K562 (cell line): ENCODE measurements at regions not wholly inside any gene's neighbourhood (a gene's known extent, or its start where the extent isn't known, plus 50 kb on each side); places are given as distances from the start of the nearest gene placed in this dataset.

Source experiments
- MYC ChIP-seq, 2 experiments: fragments of 250-450 bp in 1 of 2; sonication (Bioruptor Pico) in 1 of 2; IDR thresholded peaks; 2 replicates each; pipeline versions ENCODE4 v1.5.1 to v1.6.1; 2012 to 2021; ENCODE audit warnings: low read depth in 2 of 2, borderline replicate concordance in 1 of 2, improper control_type of control experiment in 1 of 2, low read length in 1 of 2, mild to moderate bottlenecking in 1 of 2, moderate library complexity in 1 of 2
- NFE2L1 ChIP-seq: fragments of 450-650 bp; IDR thresholded peaks from 2 replicates; pipeline ENCODE4 v1.6.1; 2016; ENCODE audit warnings: missing genetic modification characterization, low read depth, mild to moderate bottlenecking, missing compliant biosample characterization, moderate library complexity, borderline replicate concordance
- POLR2A ChIP-seq: fragments of 450-650 bp; conservative IDR thresholded peaks from 2 replicates; pipeline ENCODE4 v1.6.1; 2016
- TAF7 ChIP-seq: fragments of 450-650 bp; IDR thresholded peaks from 2 replicates; pipeline ENCODE4 v1.6.1; 2016; ENCODE audit warnings: missing genetic modification characterization, missing compliant biosample characterization
- TF ChIP-seq, protein P1 (sequence below): fragments of 250-450 bp; sonication (Bioruptor Pico); IDR thresholded peaks from 2 replicates; pipeline ENCODE4 v1.5.1; 2021; ENCODE audit warnings: mild to moderate bottlenecking
- TF ChIP-seq, protein P2 (sequence below): sonication (generic); formaldehyde crosslinking; IDR thresholded peaks from 2 replicates; pipeline ENCODE4 v1.8.0; 2022; ENCODE audit warnings: mild to moderate bottlenecking, missing genetic modification reagents
- TF ChIP-seq, protein P3 (sequence below), 3 experiments: IDR thresholded peaks in 2 of 3; conservative IDR thresholded peaks in 1 of 3; 2 replicates each; pipeline ENCODE4 v1.5.1; 2011 to 2012; ENCODE audit warnings: low read length in 3 of 3, mild to moderate bottlenecking in 3 of 3, control low read depth in 2 of 3, improper control_type of control experiment in 1 of 3, inconsistent platforms in 1 of 3, low read depth in 1 of 3, mixed read lengths in 1 of 3, moderate library complexity in 1 of 3; ENCODE audit not compliant: insufficient read depth in 2 of 3

DNA sequence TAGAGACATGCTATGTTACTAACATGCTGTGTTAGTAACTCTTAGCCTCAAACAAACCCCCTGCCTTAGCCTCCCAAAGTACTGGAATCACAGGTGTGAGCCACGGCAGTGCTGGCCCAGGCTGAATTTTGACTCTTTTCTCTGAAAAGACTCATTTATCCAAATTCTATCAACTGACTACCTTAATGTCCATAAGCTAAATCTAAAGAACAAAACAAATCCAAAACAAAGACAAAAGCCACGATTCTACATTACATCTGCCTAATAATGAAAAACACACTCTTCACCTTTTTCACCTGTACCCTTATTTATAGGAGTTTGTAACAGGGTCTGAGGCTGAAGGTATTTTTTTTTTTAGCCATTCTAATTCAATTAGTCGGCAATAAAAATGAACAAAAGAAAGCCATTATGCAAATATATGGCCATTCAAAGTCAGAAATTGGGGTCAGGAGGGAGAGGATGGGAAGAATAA lies 432.5 kb downstream of the RBFOX1 start:
- TF ChIP-seq MYC (IDR thresholded peaks at IDR 0.05; ENCODE audit: low read depth, low read length) (no peak), MYC (CRISPR knock-in tag; IDR thresholded peaks at IDR 0.05; ENCODE audit: borderline replicate concordance, low read depth) (no peak), NFE2L1 (tag) (no peak), POLR2A (no peak), TAF7 (no peak)
- TF ChIP-seq, protein P1, sequence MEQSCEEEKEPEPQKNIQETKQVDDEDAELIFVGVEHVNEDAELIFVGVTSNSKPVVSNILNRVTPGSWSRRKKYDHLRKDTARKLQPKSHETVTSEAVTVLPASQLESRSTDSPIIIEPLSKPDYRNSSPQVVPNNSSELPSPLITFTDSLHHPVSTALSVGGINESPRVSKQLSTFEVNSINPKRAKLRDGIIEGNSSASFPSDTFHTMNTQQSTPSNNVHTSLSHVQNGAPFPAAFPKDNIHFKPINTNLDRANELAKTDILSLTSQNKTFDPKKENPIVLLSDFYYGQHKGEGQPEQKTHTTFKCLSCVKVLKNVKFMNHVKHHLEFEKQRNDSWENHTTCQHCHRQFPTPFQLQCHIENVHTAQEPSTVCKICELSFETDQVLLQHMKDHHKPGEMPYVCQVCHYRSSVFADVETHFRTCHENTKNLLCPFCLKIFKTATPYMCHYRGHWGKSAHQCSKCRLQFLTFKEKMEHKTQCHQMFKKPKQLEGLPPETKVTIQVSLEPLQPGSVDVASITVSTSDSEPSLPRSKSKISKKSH: no peak
- TF ChIP-seq, protein P2, sequence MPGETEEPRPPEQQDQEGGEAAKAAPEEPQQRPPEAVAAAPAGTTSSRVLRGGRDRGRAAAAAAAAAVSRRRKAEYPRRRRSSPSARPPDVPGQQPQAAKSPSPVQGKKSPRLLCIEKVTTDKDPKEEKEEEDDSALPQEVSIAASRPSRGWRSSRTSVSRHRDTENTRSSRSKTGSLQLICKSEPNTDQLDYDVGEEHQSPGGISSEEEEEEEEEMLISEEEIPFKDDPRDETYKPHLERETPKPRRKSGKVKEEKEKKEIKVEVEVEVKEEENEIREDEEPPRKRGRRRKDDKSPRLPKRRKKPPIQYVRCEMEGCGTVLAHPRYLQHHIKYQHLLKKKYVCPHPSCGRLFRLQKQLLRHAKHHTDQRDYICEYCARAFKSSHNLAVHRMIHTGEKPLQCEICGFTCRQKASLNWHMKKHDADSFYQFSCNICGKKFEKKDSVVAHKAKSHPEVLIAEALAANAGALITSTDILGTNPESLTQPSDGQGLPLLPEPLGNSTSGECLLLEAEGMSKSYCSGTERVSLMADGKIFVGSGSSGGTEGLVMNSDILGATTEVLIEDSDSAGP (CRISPR knock-in tag): no peak
- TF ChIP-seq, protein P3, sequence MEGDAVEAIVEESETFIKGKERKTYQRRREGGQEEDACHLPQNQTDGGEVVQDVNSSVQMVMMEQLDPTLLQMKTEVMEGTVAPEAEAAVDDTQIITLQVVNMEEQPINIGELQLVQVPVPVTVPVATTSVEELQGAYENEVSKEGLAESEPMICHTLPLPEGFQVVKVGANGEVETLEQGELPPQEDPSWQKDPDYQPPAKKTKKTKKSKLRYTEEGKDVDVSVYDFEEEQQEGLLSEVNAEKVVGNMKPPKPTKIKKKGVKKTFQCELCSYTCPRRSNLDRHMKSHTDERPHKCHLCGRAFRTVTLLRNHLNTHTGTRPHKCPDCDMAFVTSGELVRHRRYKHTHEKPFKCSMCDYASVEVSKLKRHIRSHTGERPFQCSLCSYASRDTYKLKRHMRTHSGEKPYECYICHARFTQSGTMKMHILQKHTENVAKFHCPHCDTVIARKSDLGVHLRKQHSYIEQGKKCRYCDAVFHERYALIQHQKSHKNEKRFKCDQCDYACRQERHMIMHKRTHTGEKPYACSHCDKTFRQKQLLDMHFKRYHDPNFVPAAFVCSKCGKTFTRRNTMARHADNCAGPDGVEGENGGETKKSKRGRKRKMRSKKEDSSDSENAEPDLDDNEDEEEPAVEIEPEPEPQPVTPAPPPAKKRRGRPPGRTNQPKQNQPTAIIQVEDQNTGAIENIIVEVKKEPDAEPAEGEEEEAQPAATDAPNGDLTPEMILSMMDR (IDR thresholded peaks at IDR 0.05 in 2 of 3, conservative IDR thresholded peaks at IDR 0.05 in 1 of 3; ENCODE audit: insufficient read depth in 2 of 3, low read depth in 1 of 3, low read length in 3 of 3): no peak
